PC-9 (cell line): ENCODE measurements at regions not wholly inside any gene's neighbourhood (a gene's known extent, or its start where the extent isn't known, plus 50 kb on each side); places are given as distances from the start of the nearest gene placed in this dataset.

Experiments used
- EZH2 ChIP-seq: fragments of 200-600 bp; sonication (generic); IDR thresholded peaks from 2 replicates; pipeline ENCODE4 v1.8.0; 2017; ENCODE audit warnings: antibody characterized with exemption, low read depth
- TF ChIP-seq, protein P1 (sequence below): fragments of 200-600 bp; sonication (generic); conservative IDR thresholded peaks from 2 replicates; pipeline ENCODE4 v1.6.1; 2017; ENCODE audit warnings: mixed run types, antibody characterized with exemption, mild to moderate bottlenecking, moderate library complexity

GRCh38 chr4:175215208-175215607 is 297.1 kb downstream of the ADAM29 start:
- no peak for TF ChIP-seq EZH2
- TF ChIP-seq, protein P1, sequence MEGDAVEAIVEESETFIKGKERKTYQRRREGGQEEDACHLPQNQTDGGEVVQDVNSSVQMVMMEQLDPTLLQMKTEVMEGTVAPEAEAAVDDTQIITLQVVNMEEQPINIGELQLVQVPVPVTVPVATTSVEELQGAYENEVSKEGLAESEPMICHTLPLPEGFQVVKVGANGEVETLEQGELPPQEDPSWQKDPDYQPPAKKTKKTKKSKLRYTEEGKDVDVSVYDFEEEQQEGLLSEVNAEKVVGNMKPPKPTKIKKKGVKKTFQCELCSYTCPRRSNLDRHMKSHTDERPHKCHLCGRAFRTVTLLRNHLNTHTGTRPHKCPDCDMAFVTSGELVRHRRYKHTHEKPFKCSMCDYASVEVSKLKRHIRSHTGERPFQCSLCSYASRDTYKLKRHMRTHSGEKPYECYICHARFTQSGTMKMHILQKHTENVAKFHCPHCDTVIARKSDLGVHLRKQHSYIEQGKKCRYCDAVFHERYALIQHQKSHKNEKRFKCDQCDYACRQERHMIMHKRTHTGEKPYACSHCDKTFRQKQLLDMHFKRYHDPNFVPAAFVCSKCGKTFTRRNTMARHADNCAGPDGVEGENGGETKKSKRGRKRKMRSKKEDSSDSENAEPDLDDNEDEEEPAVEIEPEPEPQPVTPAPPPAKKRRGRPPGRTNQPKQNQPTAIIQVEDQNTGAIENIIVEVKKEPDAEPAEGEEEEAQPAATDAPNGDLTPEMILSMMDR = no peak
